SK-N-SH (cell line): ENCODE measurements at regions not wholly inside any gene's neighbourhood (a gene's known extent, or its start where the extent isn't known, plus 50 kb on each side); places are given as distances from the start of the nearest gene placed in this dataset.

ENCODE experiments used
- CTCF ChIA-PET: fragments of 300-600, 350-600 bp; formaldehyde crosslinking; extraction: SDS; loops from one replicate; lab custom pipeline; 2021; lab: Yijun Ruan, JAX
- POLR2A ChIA-PET: fragments of 350-600 bp; sonication (Branson Sonifier 250); formaldehyde crosslinking; extraction: SDS; loops from one replicate; lab custom pipeline; 2020; ENCODE audit warnings: antibody characterized with exemption, inconsistent platforms; lab: Yijun Ruan, JAX
- DNase-seq: peaks from one replicate; pipeline ENCODE4 v3.0.0; 2012
- H2AFZ ChIP-seq: fragments of 200-600 bp; sonication (generic); 2 replicates; pipeline ENCODE4 v1.8.1; 2016; ENCODE audit warnings: antibody characterized with exemption, mild to moderate bottlenecking, low read depth
- H3F3A ChIP-seq: fragments of 200-600 bp; sonication (generic); replicated peaks from 2 replicates; pipeline ENCODE3; 2016; ENCODE audit warnings: antibody characterized with exemption, mild to moderate bottlenecking; ENCODE audit not compliant: insufficient read depth
- H3K27ac ChIP-seq, 2 experiments: fragments of 200-500 bp in 1 of 2; fragments of 200-600 bp in 1 of 2; sonication (Bioruptor generic) in 1 of 2; sonication (generic), shearing (Covaris generic) in 1 of 2; 2 replicates each; pipeline versions ENCODE4 v1.5.1 to v1.6.1; 2014 to 2016; ENCODE audit warnings: low read depth in 2 of 2, inconsistent platforms in 1 of 2, low read length in 1 of 2, mild to moderate bottlenecking in 1 of 2, mixed read lengths in 1 of 2
- H3K27me3 ChIP-seq: fragments of 200-600 bp; sonication (generic), shearing (Covaris generic); 2 replicates; pipeline ENCODE4 v1.6.1; 2016; ENCODE audit warnings: mixed run types; ENCODE audit not compliant: insufficient read depth
- H3K36me3 ChIP-seq, 2 experiments: fragments of 200-500 bp in 1 of 2; fragments of 200-600 bp in 1 of 2; sonication (Bioruptor generic) in 1 of 2; sonication (generic) in 1 of 2; replicated peaks in 1 of 2; 2 replicates each; pipeline versions ENCODE3 to v1.5.1; 2014 to 2016; ENCODE audit warnings: low read length in 1 of 2, mild to moderate bottlenecking in 1 of 2; ENCODE audit not compliant: insufficient read depth in 2 of 2, control insufficient read depth in 1 of 2
- H3K4me1 ChIP-seq, 2 experiments: fragments of 200-500 bp in 1 of 2; fragments of 200-600 bp in 1 of 2; sonication (Bioruptor generic) in 1 of 2; sonication (generic), shearing (Covaris generic) in 1 of 2; 2 replicates each; pipeline versions ENCODE4 v1.5.1 to v1.6.1; 2014 to 2016; ENCODE audit warnings: low read depth in 1 of 2, low read length in 1 of 2, mixed run types in 1 of 2; ENCODE audit not compliant: insufficient read depth in 2 of 2, control insufficient read depth in 1 of 2
- H3K4me2 ChIP-seq: fragments of 200-600 bp; sonication (generic), shearing (Covaris generic); 2 replicates; pipeline ENCODE4 v1.6.1; 2017; ENCODE audit warnings: mixed run types
- H3K4me3 ChIP-seq, 2 experiments: fragments of 200-500 bp in 1 of 2; fragments of 200-600 bp in 1 of 2; sonication (Bioruptor generic) in 1 of 2; sonication (generic), shearing (Covaris generic) in 1 of 2; 2 replicates each; pipeline versions ENCODE4 v1.5.1 to v1.8.1; 2014 to 2016; ENCODE audit warnings: low read depth in 2 of 2, inconsistent platforms in 1 of 2, low read length in 1 of 2, mild to moderate bottlenecking in 1 of 2, mixed read lengths in 1 of 2, moderate library complexity in 1 of 2
- H3K79me2 ChIP-seq: fragments of 200-600 bp; sonication (generic); 2 replicates; pipeline ENCODE4 v1.8.1; 2017; ENCODE audit warnings: mild to moderate bottlenecking; ENCODE audit not compliant: insufficient read depth
- H3K9ac ChIP-seq: fragments of 200-600 bp; sonication (generic); 2 replicates; pipeline ENCODE4 v1.6.1; 2017; ENCODE audit warnings: mixed run types
- H3K9me2 ChIP-seq: fragments of 200-600 bp; sonication (generic); 2 replicates; pipeline ENCODE4 v1.6.1; 2017; ENCODE audit warnings: mixed run types
- H3K9me3 ChIP-seq: fragments of 200-600 bp; sonication (generic); 2 replicates; pipeline ENCODE4 v1.6.1; 2017; ENCODE audit warnings: mixed run types, mild to moderate bottlenecking, moderate library complexity
- H4K20me1 ChIP-seq: fragments of 200-600 bp; sonication (generic); 2 replicates; pipeline ENCODE4 v1.6.1; 2017; ENCODE audit warnings: mild to moderate bottlenecking, mixed run types; ENCODE audit not compliant: insufficient read depth
- CTCF ChIP-seq: fragments of 200-600 bp; sonication (generic); IDR thresholded peaks from 2 replicates; pipeline ENCODE4 v1.6.1; 2017; ENCODE audit warnings: antibody characterized with exemption, mild to moderate bottlenecking, moderate library complexity
- EP300 ChIP-seq, 2 experiments: IDR thresholded peaks; 2 replicates each; pipeline versions ENCODE4 v1.4.0 to v1.6.1; 2012; ENCODE audit warnings: borderline replicate concordance in 1 of 2, low read depth in 1 of 2, low read length in 1 of 2
- FOXJ3 ChIP-seq: sonication (generic); formaldehyde crosslinking; IDR thresholded peaks from 2 replicates; pipeline ENCODE4 v1.5.1; 2020; ENCODE audit warnings: mild to moderate bottlenecking, missing genetic modification reagents
- FOXM1 ChIP-seq: IDR thresholded peaks from 2 replicates; pipeline ENCODE4 v1.4.0; 2012; ENCODE audit warnings: low read depth, mild to moderate bottlenecking
- MAX ChIP-seq: IDR thresholded peaks from 2 replicates; pipeline ENCODE4 v1.4.0; 2012; ENCODE audit warnings: low read depth
- MEF2A ChIP-seq: IDR thresholded peaks from 2 replicates; pipeline ENCODE4 v1.4.0; 2012; ENCODE audit warnings: low read depth, borderline replicate concordance
- NFIC ChIP-seq: IDR thresholded peaks from 2 replicates; pipeline ENCODE4 v1.4.0; 2012; ENCODE audit warnings: borderline replicate concordance
- PBX3 ChIP-seq: IDR thresholded peaks from 2 replicates; pipeline ENCODE4; 2012
- RCOR1 ChIP-seq: fragments of 150-350 bp; IDR thresholded peaks from 2 replicates; pipeline ENCODE4 v1.6.1; 2017; ENCODE audit warnings: antibody characterized with exemption, low read length
- RXRA ChIP-seq: IDR thresholded peaks from 2 replicates; pipeline ENCODE4 v1.4.0; 2012; ENCODE audit warnings: low read depth, mild to moderate bottlenecking, borderline replicate concordance
- SIN3A ChIP-seq: IDR thresholded peaks from 2 replicates; pipeline ENCODE4 v1.6.1; 2012; ENCODE audit warnings: low read depth, mild to moderate bottlenecking, low read length, moderate library complexity, borderline replicate concordance
- SMC3 ChIP-seq: IDR thresholded peaks from 2 replicates; pipeline ENCODE4 v1.6.1; 2012; ENCODE audit warnings: low read depth, low read length, improper control_type of control experiment
- TEAD4 ChIP-seq: IDR thresholded peaks from 2 replicates; pipeline ENCODE4 v1.4.0; 2012; ENCODE audit warnings: mild to moderate bottlenecking, borderline replicate concordance; ENCODE audit not compliant: insufficient read depth
- USF1 ChIP-seq: IDR thresholded peaks from 2 replicates; pipeline ENCODE4 v1.4.0; 2012; ENCODE audit warnings: low read depth, borderline replicate concordance
- WGBS: methylation state at CpG from one replicate; pipeline ENCODE4 v1.1.6; 2017; ENCODE audit warnings: low lambda C conversion rate; 5-methylcytosine and 5-hydroxymethylcytosine counted together

- H3K9ac ChIP-seq, result no peak overlapping the region
- H3K9me3 ChIP-seq, result no peaks in the 10 kb centered on the region
- no peaks in the 10 kb centered on the region for H3K9me2 ChIP-seq
- CTCF ChIA-PET, result no interaction called here
- H2AFZ ChIP-seq, result no peak overlapping the region
- no peak for DNase-seq
- no peak for TF ChIP-seq USF1
- no peak for TF ChIP-seq RXRA
- TF ChIP-seq MAX, result no peak
- no peak for TF ChIP-seq FOXJ3 (CRISPR knock-in tag)
- TF ChIP-seq MEF2A, result no peak
- TF ChIP-seq FOXM1, result no peak
- TF ChIP-seq CTCF, result no peak
- no peak for TF ChIP-seq NFIC
- no peak for TF ChIP-seq EP300 (IDR thresholded peaks at IDR 0.05; ENCODE audit: borderline replicate concordance in 1 of 2, low read depth in 1 of 2, low read length in 1 of 2)
- TF ChIP-seq SIN3A, result no peak
- TF ChIP-seq, all 33 proteins: peak for 0
- no peaks in the 10 kb centered on the region for H3K4me1 ChIP-seq
- H3K27ac ChIP-seq, result no peak overlapping the region
- no peaks in the 10 kb centered on the region for H3F3A ChIP-seq
- 3% methylated on average over 1 of the region's 1 CpG for WGBS
- no peaks in the 10 kb centered on the region for H3K79me2 ChIP-seq
- POLR2A ChIA-PET, result no interaction called here
- no peaks in the 10 kb centered on the region for H4K20me1 ChIP-seq
- H3K27me3 ChIP-seq, result no peaks in the 10 kb centered on the region
- no peak overlapping the region for H3K4me2 ChIP-seq
- H3K4me3 ChIP-seq, result no peak overlapping the region
- H3K36me3 ChIP-seq, result no peaks in the 10 kb centered on the region
Observed at GRCh38 chr4:164039482-164039881, 545.0 kb downstream of the TMA16 start.

- Histone ChIP-seq H3K4me1 (no peaks in the 10 kb centered on the region), H3K4me3 (no peak overlapping the region), H3K4me2 (no peak overlapping the region), H3K9me2 (no peaks in the 10 kb centered on the region), H3K79me2 (no peaks in the 10 kb centered on the region), H3K9ac (no peak overlapping the region), H3K27ac (no peak overlapping the region), H3K36me3 (no peaks in the 10 kb centered on the region), H3F3A (no peaks in the 10 kb centered on the region), H3K27me3 (no peaks in the 10 kb centered on the region), H2AFZ (no peak overlapping the region), H3K9me3 (no peaks in the 10 kb centered on the region), H4K20me1 (no peaks in the 10 kb centered on the region)
- ChIA-PET POLR2A (no interaction called here), CTCF (interaction anchor here (0.6 kb wide), 1 partner anchor 748 kb away, joined by 3 read pairs; no protein-coding TSS in a partner anchor)
- WGBS, result 1% methylated on average over 6 of the region's 6 CpGs
- DNase-seq, result no peak
- TF ChIP-seq SMC3, result no peak
- no peak for TF ChIP-seq PBX3
- TF ChIP-seq TEAD4, result no peak
- no peak for TF ChIP-seq RCOR1
- TF ChIP-seq MEF2A, result no peak
- TF ChIP-seq EP300 (IDR thresholded peaks at IDR 0.05; ENCODE audit: borderline replicate concordance in 1 of 2, low read depth in 1 of 2, low read length in 1 of 2), result no peak
Observed at GRCh38 chr4:164056426-164057142, 562.1 kb downstream of the TMA16 start.
